ENCODE measurements at regions not wholly inside any gene's neighbourhood (a gene's known extent, or its start where the extent isn't known, plus 50 kb on each side); places are given as distances from the start of the nearest gene placed in this dataset.
A peak's percentile ranks its signal among the peaks of the same experiment; 100 is the strongest.

DNA sequence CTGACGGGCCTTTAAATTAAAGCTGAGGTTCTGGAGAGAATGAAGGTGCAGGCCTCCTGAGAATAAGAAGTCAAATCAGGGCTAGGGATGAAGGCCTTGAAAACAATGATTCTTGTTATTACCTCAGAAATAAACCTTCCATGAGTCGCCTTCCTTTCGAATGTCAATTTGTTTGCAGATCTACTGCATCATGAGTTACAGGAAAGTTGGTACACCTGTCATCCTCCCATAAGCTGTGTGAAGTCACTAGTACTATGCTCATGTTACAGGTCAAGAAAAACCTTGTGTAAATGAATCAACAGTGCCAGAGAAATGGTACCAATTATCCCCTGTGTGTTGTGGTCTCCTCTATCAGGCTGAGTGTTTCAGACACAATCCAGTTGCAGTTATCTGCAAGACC lies 281.2 kb upstream of the PLXNA2 start:
- TF ChIP-seq, protein P1, sequence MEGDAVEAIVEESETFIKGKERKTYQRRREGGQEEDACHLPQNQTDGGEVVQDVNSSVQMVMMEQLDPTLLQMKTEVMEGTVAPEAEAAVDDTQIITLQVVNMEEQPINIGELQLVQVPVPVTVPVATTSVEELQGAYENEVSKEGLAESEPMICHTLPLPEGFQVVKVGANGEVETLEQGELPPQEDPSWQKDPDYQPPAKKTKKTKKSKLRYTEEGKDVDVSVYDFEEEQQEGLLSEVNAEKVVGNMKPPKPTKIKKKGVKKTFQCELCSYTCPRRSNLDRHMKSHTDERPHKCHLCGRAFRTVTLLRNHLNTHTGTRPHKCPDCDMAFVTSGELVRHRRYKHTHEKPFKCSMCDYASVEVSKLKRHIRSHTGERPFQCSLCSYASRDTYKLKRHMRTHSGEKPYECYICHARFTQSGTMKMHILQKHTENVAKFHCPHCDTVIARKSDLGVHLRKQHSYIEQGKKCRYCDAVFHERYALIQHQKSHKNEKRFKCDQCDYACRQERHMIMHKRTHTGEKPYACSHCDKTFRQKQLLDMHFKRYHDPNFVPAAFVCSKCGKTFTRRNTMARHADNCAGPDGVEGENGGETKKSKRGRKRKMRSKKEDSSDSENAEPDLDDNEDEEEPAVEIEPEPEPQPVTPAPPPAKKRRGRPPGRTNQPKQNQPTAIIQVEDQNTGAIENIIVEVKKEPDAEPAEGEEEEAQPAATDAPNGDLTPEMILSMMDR (IDR thresholded peaks at IDR 0.05; ENCODE audit: poor library complexity, severe bottlenecking) = no peak
- TF ChIP-seq POLR2AphosphoS5 (IDR thresholded peaks at IDR 0.05) (peak; percentile 45), EZH2 (IDR thresholded peaks at IDR 0.05; ENCODE audit: borderline replicate concordance, insufficient read depth, low read length, poor library complexity, severe bottlenecking) (no peak), SMC3 (conservative IDR thresholded peaks at IDR 0.05; ENCODE audit: poor library complexity) (no peak), MXI1 (conservative IDR thresholded peaks at IDR 0.05; ENCODE audit: poor library complexity, severe bottlenecking) (no peak)
- TF ChIP-seq, protein P2, sequence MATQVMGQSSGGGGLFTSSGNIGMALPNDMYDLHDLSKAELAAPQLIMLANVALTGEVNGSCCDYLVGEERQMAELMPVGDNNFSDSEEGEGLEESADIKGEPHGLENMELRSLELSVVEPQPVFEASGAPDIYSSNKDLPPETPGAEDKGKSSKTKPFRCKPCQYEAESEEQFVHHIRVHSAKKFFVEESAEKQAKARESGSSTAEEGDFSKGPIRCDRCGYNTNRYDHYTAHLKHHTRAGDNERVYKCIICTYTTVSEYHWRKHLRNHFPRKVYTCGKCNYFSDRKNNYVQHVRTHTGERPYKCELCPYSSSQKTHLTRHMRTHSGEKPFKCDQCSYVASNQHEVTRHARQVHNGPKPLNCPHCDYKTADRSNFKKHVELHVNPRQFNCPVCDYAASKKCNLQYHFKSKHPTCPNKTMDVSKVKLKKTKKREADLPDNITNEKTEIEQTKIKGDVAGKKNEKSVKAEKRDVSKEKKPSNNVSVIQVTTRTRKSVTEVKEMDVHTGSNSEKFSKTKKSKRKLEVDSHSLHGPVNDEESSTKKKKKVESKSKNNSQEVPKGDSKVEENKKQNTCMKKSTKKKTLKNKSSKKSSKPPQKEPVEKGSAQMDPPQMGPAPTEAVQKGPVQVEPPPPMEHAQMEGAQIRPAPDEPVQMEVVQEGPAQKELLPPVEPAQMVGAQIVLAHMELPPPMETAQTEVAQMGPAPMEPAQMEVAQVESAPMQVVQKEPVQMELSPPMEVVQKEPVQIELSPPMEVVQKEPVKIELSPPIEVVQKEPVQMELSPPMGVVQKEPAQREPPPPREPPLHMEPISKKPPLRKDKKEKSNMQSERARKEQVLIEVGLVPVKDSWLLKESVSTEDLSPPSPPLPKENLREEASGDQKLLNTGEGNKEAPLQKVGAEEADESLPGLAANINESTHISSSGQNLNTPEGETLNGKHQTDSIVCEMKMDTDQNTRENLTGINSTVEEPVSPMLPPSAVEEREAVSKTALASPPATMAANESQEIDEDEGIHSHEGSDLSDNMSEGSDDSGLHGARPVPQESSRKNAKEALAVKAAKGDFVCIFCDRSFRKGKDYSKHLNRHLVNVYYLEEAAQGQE (IDR thresholded peaks at IDR 0.05; ENCODE audit: borderline replicate concordance) = no peak
